ENCODE measurements at regions not wholly inside any gene's neighbourhood (a gene's known extent, or its start where the extent isn't known, plus 50 kb on each side); places are given as distances from the start of the nearest gene placed in this dataset.

DNA sequence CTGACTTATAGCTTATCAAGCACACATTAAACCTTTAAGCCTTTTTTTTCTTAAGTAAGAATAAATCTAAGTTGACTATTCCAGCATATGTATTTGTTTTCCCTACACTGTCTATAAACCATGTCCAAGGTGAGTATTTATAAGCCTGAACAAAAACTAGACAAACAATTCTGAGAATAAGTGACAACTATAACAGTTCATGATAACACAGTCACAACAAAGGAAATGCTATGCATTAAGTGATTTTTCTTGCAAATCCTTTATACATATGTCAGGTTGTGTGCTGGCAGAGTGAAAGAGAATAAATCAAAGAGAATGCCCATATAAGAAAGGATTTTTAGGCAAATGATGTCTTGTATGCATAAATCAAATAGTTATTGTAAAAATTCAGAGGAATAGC lies 408.8 kb upstream of the KIF2A start:
- peaks cover 0 to 5% (median 2%) of the 10 kb centered on the region in 3 donors for H3K9me3 ChIP-seq (ENCODE audit: control insufficient read depth in 2 of 3, insufficient read depth in 1 of 3, low read length in 3 of 3)
- H3K27ac ChIP-seq (ENCODE audit: low read depth in 2 of 2, low read length in 2 of 2), result no peak overlapping the region
- FAIRE-seq (no peak), DNase-seq (no peak)
- no peak overlapping the region for H3K9ac ChIP-seq (ENCODE audit: low read length in 3 of 3)
- H3K4me1 ChIP-seq (ENCODE audit: control insufficient read depth in 2 of 3, insufficient read depth in 2 of 3, low read depth in 1 of 3, low read length in 3 of 3), result no peaks in the 10 kb centered on the region
- H3K36me3 ChIP-seq (ENCODE audit: control insufficient read depth in 2 of 3, insufficient read depth in 3 of 3, low read length in 3 of 3), result no peaks in the 10 kb centered on the region
- intact Hi-C loops (cut with DNase I), result no loop called here
- H3K4me3 ChIP-seq (ENCODE audit: low read length in 3 of 3), result no peak overlapping the region
- H3K27me3 ChIP-seq (ENCODE audit: control insufficient read depth, insufficient read depth, low read length), result no peaks in the 10 kb centered on the region
- TF ChIP-seq, protein P1, sequence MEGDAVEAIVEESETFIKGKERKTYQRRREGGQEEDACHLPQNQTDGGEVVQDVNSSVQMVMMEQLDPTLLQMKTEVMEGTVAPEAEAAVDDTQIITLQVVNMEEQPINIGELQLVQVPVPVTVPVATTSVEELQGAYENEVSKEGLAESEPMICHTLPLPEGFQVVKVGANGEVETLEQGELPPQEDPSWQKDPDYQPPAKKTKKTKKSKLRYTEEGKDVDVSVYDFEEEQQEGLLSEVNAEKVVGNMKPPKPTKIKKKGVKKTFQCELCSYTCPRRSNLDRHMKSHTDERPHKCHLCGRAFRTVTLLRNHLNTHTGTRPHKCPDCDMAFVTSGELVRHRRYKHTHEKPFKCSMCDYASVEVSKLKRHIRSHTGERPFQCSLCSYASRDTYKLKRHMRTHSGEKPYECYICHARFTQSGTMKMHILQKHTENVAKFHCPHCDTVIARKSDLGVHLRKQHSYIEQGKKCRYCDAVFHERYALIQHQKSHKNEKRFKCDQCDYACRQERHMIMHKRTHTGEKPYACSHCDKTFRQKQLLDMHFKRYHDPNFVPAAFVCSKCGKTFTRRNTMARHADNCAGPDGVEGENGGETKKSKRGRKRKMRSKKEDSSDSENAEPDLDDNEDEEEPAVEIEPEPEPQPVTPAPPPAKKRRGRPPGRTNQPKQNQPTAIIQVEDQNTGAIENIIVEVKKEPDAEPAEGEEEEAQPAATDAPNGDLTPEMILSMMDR (IDR thresholded peaks at IDR 0.05; ENCODE audit: borderline replicate concordance, extremely low read depth, insufficient read depth), result no peak

DNA sequence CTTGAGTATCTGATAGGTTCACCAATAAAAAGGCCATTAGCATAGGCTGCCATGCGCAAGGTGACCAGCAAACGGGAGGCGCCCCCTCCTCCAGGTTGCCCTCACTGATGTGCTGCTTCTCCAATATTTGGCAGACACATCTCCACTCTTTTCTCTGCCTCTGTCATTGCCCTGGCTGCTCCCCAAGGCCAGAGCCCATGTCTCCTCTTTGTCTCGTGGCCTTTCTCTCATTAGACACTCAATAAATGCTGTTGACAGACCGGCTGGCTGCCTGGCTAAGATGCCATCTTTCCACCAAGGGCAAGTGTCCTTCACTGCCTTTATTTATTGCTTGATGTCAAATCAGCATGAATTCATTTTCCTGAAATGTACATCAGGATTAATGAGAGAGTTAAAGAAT lies 404.0 kb upstream of the KIF2A start:
- Histone ChIP-seq H3K27ac (ENCODE audit: low read depth in 2 of 2, low read length in 2 of 2) (no peak overlapping the region), H3K4me1 (ENCODE audit: control insufficient read depth in 2 of 3, insufficient read depth in 2 of 3, low read depth in 1 of 3, low read length in 3 of 3) (no peaks in the 10 kb centered on the region), H3K9ac (ENCODE audit: low read length in 3 of 3) (no peak overlapping the region), H3K36me3 (ENCODE audit: control insufficient read depth in 2 of 3, insufficient read depth in 3 of 3, low read length in 3 of 3) (no peaks in the 10 kb centered on the region), H3K9me3 (ENCODE audit: control insufficient read depth in 2 of 3, insufficient read depth in 1 of 3, low read length in 3 of 3) (no peaks in the 10 kb centered on the region), H3K4me3 (ENCODE audit: low read length in 3 of 3) (no peak overlapping the region), H3K27me3 (ENCODE audit: control insufficient read depth, insufficient read depth, low read length) (no peaks in the 10 kb centered on the region)
- FAIRE-seq, result no peak
- TF ChIP-seq, protein P1 (IDR thresholded peaks at IDR 0.05; ENCODE audit: borderline replicate concordance, extremely low read depth, insufficient read depth), result no peak
- DNase-seq, result no peak
- intact Hi-C loops (cut with DNase I), result no loop called here

DNA sequence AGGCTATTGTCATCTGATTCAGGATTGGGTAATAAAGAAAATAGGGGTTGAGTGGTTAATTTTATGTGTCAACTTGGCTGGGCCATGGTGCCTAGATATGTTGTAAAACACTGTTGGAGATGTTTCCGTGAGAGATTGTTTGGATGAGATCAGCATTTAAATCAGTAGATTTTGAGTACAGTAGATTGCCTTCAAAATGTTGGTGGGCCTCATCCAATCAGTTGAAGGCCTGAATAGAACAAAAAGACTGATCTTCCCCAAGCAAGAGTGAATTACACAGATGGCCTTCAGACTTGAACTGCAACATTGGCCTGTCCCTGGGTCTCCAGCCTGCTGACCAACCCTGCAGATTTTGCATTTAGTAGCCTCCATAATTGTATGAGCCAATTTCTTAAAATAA lies 401.3 kb upstream of the KIF2A start:
- Histone ChIP-seq H3K36me3 (ENCODE audit: control insufficient read depth in 2 of 3, insufficient read depth in 3 of 3, low read length in 3 of 3) (no peaks in the 10 kb centered on the region), H3K27me3 (ENCODE audit: control insufficient read depth, insufficient read depth, low read length) (no peaks in the 10 kb centered on the region), H3K9me3 (ENCODE audit: control insufficient read depth in 2 of 3, insufficient read depth in 1 of 3, low read length in 3 of 3) (no peaks in the 10 kb centered on the region), H3K27ac (ENCODE audit: low read depth in 2 of 2, low read length in 2 of 2) (no peak overlapping the region), H3K4me1 (ENCODE audit: control insufficient read depth in 2 of 3, insufficient read depth in 2 of 3, low read depth in 1 of 3, low read length in 3 of 3) (no peaks in the 10 kb centered on the region), H3K9ac (ENCODE audit: low read length in 3 of 3) (no peak overlapping the region), H3K4me3 (ENCODE audit: low read length in 3 of 3) (no peak overlapping the region)
- TF ChIP-seq, protein P1 (IDR thresholded peaks at IDR 0.05; ENCODE audit: borderline replicate concordance, extremely low read depth, insufficient read depth), result no peak
- no peak for FAIRE-seq
- intact Hi-C loops (cut with DNase I), result no loop called here
- no peak for DNase-seq

DNA sequence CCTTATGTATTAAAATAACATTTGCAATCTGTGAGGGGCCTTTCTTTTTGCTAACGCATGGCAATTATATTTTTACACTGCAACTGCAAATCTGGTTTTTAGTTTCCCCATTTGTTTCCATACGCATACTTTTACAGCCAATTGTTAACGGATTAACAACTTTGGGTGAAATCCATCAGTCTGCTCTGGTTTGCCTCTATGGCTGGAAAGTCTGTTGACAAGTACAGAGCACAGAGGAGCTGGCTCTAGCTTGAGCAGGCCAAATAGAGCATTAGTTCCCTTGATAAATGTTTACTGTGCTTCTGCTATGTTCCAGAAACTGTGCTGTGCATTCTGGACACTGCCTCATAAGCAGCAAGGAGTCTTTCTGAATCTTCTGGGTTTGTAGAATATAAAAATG lies 400.4 kb upstream of the KIF2A start:
- no peak for FAIRE-seq
- no peak for DNase-seq
- Histone ChIP-seq H3K4me1 (ENCODE audit: control insufficient read depth in 2 of 3, insufficient read depth in 2 of 3, low read depth in 1 of 3, low read length in 3 of 3) (no peaks in the 10 kb centered on the region), H3K27ac (ENCODE audit: low read depth in 2 of 2, low read length in 2 of 2) (no peak overlapping the region), H3K9ac (ENCODE audit: low read length in 3 of 3) (no peak overlapping the region), H3K36me3 (ENCODE audit: control insufficient read depth in 2 of 3, insufficient read depth in 3 of 3, low read length in 3 of 3) (no peaks in the 10 kb centered on the region), H3K27me3 (ENCODE audit: control insufficient read depth, insufficient read depth, low read length) (no peaks in the 10 kb centered on the region), H3K4me3 (ENCODE audit: low read length in 3 of 3) (no peak overlapping the region), H3K9me3 (ENCODE audit: control insufficient read depth in 2 of 3, insufficient read depth in 1 of 3, low read length in 3 of 3) (no peaks in the 10 kb centered on the region)
- TF ChIP-seq, protein P1 (IDR thresholded peaks at IDR 0.05; ENCODE audit: borderline replicate concordance, extremely low read depth, insufficient read depth), result no peak
- intact Hi-C loops (cut with DNase I), result no loop called here

Data from kidney (tissue), 13 donors.